Spleen (tissue), 11 donors: ENCODE measurements at regions not wholly inside any gene's neighbourhood (a gene's known extent, or its start where the extent isn't known, plus 50 kb on each side); places are given as distances from the start of the nearest gene placed in this dataset.

Experiments used
- DNase-seq: peaks from one replicate; pipeline ENCODE4 v3.0.0-alpha.2; 2020
- H3K27ac ChIP-seq, 8 donors: fragments of 200-600 bp; sonication (generic) in 7 of 8; 1 replicate in 4 of 8; 2 replicates in 4 of 8; pipeline versions ENCODE4 v1.5.0 to v1.8.0; 2016 to 2021; ENCODE audit warnings: inconsistent platforms in 4 of 8, mild to moderate bottlenecking in 4 of 8, moderate library complexity in 1 of 8
- H3K27me3 ChIP-seq, 7 donors: fragments of 200-600 bp; sonication (generic) in 6 of 7; replicated peaks in 1 of 7; 1 replicate in 4 of 7; 2 replicates in 3 of 7; pipeline versions ENCODE4 v1.5.0 to v1.8.0; 2016 to 2021; ENCODE audit warnings: inconsistent platforms in 3 of 7, mild to moderate bottlenecking in 1 of 7
- H3K36me3 ChIP-seq, 6 donors: fragments of 200-600 bp; sonication (generic) in 5 of 6; 1 replicate in 4 of 6; 2 replicates in 2 of 6; pipeline versions ENCODE4 v1.5.0 to v1.8.0; 2016 to 2021; ENCODE audit warnings: inconsistent platforms in 2 of 6
- H3K4me1 ChIP-seq, 6 donors: fragments of 200-600 bp; sonication (generic) in 5 of 6; 1 replicate in 3 of 6; 2 replicates in 3 of 6; pipeline versions ENCODE4 v1.5.0 to v1.8.0; 2016 to 2021; ENCODE audit warnings: inconsistent platforms in 3 of 6
- H3K4me3 ChIP-seq, 8 donors: fragments of 200-600 bp; sonication (generic) in 7 of 8; 1 replicate in 4 of 8; 2 replicates in 4 of 8; pipeline versions ENCODE4 v1.5.0 to v1.8.0; 2016 to 2021; ENCODE audit warnings: inconsistent platforms in 4 of 8, mild to moderate bottlenecking in 4 of 8, moderate library complexity in 2 of 8
- H3K9me3 ChIP-seq, 8 donors: fragments of 200-600 bp; sonication (generic) in 7 of 8; 1 replicate in 4 of 8; 2 replicates in 4 of 8; pipeline versions ENCODE4 v1.5.0 to v1.8.0; 2016 to 2021; ENCODE audit warnings: inconsistent platforms in 4 of 8
- POLR2A ChIP-seq, 3 donors: fragments of 450-650 bp; IDR thresholded peaks; one replicate each; pipeline ENCODE4 v1.5.1; 2017; ENCODE audit warnings: antibody characterized with exemption in 3 of 3, mild to moderate bottlenecking in 1 of 3
- POLR2AphosphoS5 ChIP-seq, 3 donors: sonication (generic); formaldehyde crosslinking; IDR thresholded peaks; one replicate each; pipeline ENCODE4 v1.5.1; 2017; ENCODE audit warnings: antibody characterized with exemption in 3 of 3
- WGBS, 5 donors: extraction: QIAGEN DNeasy Blood & Tissue Kit in 3 of 5; methylation state at CpG; one replicate each; pipeline versions ENCODE4 v1.1.5 to v1.1.7; 2013 to 2018; 5-methylcytosine and 5-hydroxymethylcytosine counted together
- intact Hi-C: fragments of 100-400 bp; cut with DNase I; formaldehyde crosslinking; loops from one replicate; pipeline ENCODE4 v1.15.0; 2023; ENCODE audit warnings: low total_unique reads
- TF ChIP-seq, protein P1 (sequence below), 11 experiments: fragments of 200-600 bp in 7 of 11; fragments of 450-650 bp in 4 of 11; sonication (generic) in 4 of 11; IDR thresholded peaks in 8 of 11; conservative IDR thresholded peaks in 3 of 11; 1 replicate in 7 of 11; 2 replicates in 4 of 11; pipeline versions ENCODE4 v1.4.0 to v1.8.0; 2016 to 2021; ENCODE audit warnings: antibody characterized with exemption in 11 of 11, inconsistent platforms in 4 of 11, mild to moderate bottlenecking in 1 of 11
- donor health status: healthy with polysubstance abuse.
- donor health status: DM: no; HTN: no; CAD: no; lungs with moderate emphysema.
- donor health status: DM: no; HTN: no; CAD: no.
- donor health status: Bipolar disorder and iron deficiency.
- donor health status: healthy.
- donor health status: DM: no; HTN: no; CAD: no.
- donor health status: DM: yes; HTN: yes; CAD: no.

DNA sequence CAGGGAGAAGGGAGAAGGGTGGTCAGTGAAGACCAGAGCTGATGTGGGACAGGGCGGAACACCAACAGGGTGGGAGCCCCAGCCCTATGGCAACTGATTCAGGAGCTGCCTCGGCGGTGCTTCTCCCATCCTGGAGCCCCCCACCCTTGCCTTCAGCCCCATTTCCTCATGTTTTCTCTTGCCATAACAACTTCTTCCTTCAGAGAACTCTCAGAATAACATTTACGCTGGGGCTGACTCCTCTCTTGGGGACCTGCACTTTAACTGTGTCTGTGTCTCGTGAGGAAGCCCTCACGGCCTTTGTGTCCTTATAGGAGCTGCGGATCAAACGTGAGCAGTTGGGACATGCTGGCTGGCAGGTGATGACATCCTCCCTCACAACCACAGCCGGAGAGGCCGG lies 116.4 kb upstream of the SNTG2 start:
- H3K27ac ChIP-seq, result no peak overlapping the region
- WGBS, 5 donors, result 80 to 88% (median 85%) methylated on average over 10 of the region's 10 CpGs
- TF ChIP-seq POLR2A (IDR thresholded peaks at IDR 0.05), result no peak
- no peaks in the 10 kb centered on the region for H3K36me3 ChIP-seq
- H3K27me3 ChIP-seq, result peaks cover 0 to 75% (median 3%) of the 10 kb centered on the region in 7 donors
- H3K4me3 ChIP-seq, result no peak overlapping the region
- H3K9me3 ChIP-seq, result no peaks in the 10 kb centered on the region
- DNase-seq, result no peak
- intact Hi-C loops, result no loop called here
- no peaks in the 10 kb centered on the region for H3K4me1 ChIP-seq

DNA sequence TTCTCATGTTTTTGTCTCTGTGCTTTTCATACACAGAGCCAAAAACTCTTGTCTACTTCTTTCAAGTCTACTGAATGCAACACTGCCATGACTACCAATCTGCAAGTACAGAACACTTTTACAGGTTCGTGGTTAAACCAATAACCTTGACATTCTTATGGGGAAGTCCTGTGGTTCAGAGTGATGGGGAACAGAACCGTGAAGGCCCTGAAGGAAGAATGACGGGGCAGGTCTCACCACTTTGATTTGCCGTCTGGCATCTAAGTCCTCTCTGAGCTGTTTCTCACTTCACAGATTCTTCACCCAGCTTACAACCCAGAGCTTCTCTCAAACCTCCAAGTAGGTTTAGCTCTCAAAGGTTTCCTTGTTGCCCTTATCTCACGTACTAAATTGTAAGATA lies 117.5 kb upstream of the SNTG2 start:
- DNase-seq, result no peak
- intact Hi-C loops, result no loop called here
- H3K4me1 ChIP-seq, result no peaks in the 10 kb centered on the region
- no peak overlapping the region for H3K27ac ChIP-seq
- 29 to 42% (median 34%) methylated on average over 5 of the region's 5 CpGs for WGBS, 5 donors
- H3K36me3 ChIP-seq, result no peaks in the 10 kb centered on the region
- H3K4me3 ChIP-seq, result no peak overlapping the region
- peaks cover 0 to 75% (median 3%) of the 10 kb centered on the region in 7 donors for H3K27me3 ChIP-seq
- no peaks in the 10 kb centered on the region for H3K9me3 ChIP-seq
- TF ChIP-seq POLR2A (IDR thresholded peaks at IDR 0.05) (no peak), POLR2AphosphoS5 (IDR thresholded peaks at IDR 0.05) (no peak)
- TF ChIP-seq, protein P1, sequence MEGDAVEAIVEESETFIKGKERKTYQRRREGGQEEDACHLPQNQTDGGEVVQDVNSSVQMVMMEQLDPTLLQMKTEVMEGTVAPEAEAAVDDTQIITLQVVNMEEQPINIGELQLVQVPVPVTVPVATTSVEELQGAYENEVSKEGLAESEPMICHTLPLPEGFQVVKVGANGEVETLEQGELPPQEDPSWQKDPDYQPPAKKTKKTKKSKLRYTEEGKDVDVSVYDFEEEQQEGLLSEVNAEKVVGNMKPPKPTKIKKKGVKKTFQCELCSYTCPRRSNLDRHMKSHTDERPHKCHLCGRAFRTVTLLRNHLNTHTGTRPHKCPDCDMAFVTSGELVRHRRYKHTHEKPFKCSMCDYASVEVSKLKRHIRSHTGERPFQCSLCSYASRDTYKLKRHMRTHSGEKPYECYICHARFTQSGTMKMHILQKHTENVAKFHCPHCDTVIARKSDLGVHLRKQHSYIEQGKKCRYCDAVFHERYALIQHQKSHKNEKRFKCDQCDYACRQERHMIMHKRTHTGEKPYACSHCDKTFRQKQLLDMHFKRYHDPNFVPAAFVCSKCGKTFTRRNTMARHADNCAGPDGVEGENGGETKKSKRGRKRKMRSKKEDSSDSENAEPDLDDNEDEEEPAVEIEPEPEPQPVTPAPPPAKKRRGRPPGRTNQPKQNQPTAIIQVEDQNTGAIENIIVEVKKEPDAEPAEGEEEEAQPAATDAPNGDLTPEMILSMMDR (IDR thresholded peaks at IDR 0.05 in 8 of 11, conservative IDR thresholded peaks at IDR 0.05 in 3 of 11), result no peak

DNA sequence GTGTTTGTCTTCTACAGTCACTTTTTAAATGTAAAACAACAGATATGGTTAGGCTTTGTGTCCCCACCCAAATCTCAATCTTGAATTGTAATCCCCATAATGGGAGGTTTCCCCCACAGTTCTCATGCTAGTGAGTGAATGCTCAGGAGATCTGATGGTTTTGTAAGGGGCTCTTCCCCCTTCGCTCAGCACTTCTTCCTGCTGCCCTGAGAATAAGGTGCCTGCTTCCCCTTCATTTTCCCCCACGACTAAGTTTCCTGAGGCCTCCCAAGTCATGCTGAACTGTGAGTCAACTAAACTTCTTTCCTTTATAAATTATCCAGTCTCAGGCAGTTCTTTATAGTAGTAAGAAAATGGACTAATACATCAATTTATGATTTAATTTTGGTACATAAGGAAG lies 118.0 kb upstream of the SNTG2 start:
- no peaks in the 10 kb centered on the region for H3K4me1 ChIP-seq
- TF ChIP-seq POLR2A (IDR thresholded peaks at IDR 0.05) (no peak), POLR2AphosphoS5 (IDR thresholded peaks at IDR 0.05) (no peak)
- TF ChIP-seq, protein P1 (IDR thresholded peaks at IDR 0.05 in 8 of 11, conservative IDR thresholded peaks at IDR 0.05 in 3 of 11), result no peak
- H3K4me3 ChIP-seq, result no peak overlapping the region
- no peaks in the 10 kb centered on the region for H3K36me3 ChIP-seq
- peaks cover 0 to 69% (median 3%) of the 10 kb centered on the region in 7 donors for H3K27me3 ChIP-seq
- no peak overlapping the region for H3K27ac ChIP-seq
- WGBS, 5 donors, result 44 to 53% (median 49%) methylated on average over 2 of the region's 2 CpGs
- H3K9me3 ChIP-seq, result no peaks in the 10 kb centered on the region
- DNase-seq, result no peak
- intact Hi-C loops, result no loop called here

DNA sequence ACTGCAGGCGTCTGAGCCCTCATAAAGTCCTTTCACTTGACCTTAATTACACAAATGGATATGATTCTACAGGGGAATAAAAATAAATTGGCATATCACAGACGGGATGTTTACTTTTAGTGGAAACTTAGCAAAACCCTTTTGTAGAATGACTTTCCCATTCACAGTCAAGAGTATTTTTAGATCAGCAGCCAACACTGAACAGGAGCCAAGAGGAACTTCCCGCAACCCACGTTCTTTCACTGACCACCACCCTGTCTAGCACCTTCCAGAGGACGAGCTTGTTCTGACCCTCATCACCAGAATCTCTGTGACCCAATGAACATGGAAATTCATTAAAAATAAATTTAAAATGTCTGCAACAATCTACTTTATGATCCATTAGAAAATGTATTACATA lies 119.0 kb upstream of the SNTG2 start:
- Histone ChIP-seq H3K27ac (no peak overlapping the region), H3K36me3 (no peaks in the 10 kb centered on the region), H3K9me3 (no peaks in the 10 kb centered on the region), H3K4me1 (no peaks in the 10 kb centered on the region), H3K27me3 (peaks cover 0 to 63% (median 3%) of the 10 kb centered on the region in 7 donors), H3K4me3 (no peak overlapping the region)
- DNase-seq, result no peak
- WGBS, 5 donors, result 38 to 53% (median 42%) methylated on average over 5 of the region's 5 CpGs
- no peak for TF ChIP-seq POLR2A (IDR thresholded peaks at IDR 0.05)
- TF ChIP-seq POLR2AphosphoS5 (IDR thresholded peaks at IDR 0.05), result no peak
- intact Hi-C loops, result no loop called here

DNA sequence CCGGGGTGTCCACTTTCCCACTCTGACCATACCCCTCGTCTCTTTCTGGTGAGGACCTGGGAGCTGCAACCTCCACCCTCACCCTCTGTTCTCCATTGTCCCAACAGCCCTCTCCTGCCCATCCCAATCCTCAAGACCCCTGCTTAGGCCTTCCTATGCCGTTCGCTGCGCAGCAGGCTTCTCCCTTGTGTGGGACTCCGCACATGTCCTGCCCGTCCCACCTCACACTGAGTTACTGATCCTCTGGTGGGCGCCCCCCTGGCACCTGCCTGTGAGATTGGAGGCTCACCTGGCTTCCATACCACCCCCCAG lies 119.5 kb upstream of the SNTG2 start:
- Histone ChIP-seq H3K27me3 (peaks cover 0 to 59% (median 3%) of the 10 kb centered on the region in 7 donors), H3K36me3 (no peaks in the 10 kb centered on the region), H3K4me3 (no peak overlapping the region), H3K4me1 (no peaks in the 10 kb centered on the region), H3K27ac (no peak overlapping the region), H3K9me3 (no peaks in the 10 kb centered on the region)
- DNase-seq, result no peak
- TF ChIP-seq POLR2AphosphoS5 (IDR thresholded peaks at IDR 0.05) (no peak), POLR2A (IDR thresholded peaks at IDR 0.05) (no peak)
- TF ChIP-seq, protein P1 (IDR thresholded peaks at IDR 0.05 in 8 of 11, conservative IDR thresholded peaks at IDR 0.05 in 3 of 11), result no peak
- intact Hi-C loops, result no loop called here
- 84 to 94% (median 89%) methylated on average over 8 of the region's 8 CpGs for WGBS, 5 donors
